ENCODE measurements at regions not wholly inside any gene's neighbourhood (a gene's known extent, or its start where the extent isn't known, plus 50 kb on each side); places are given as distances from the start of the nearest gene placed in this dataset.

GRCh38 chr11:91209751-91210150 is 986.9 kb upstream of the CHORDC1 start:
- DNase-seq: peak; percentile 42

GRCh38 chr11:91209306-91209705 is 986.5 kb upstream of the CHORDC1 start:
- no peak for DNase-seq

- peak; percentile 65 for DNase-seq
Observed at GRCh38 chr11:91199866-91200265, 977.0 kb upstream of the CHORDC1 start.

- peak; percentile 14 for DNase-seq
Observed at GRCh38 chr11:91194546-91194945, 971.7 kb upstream of the CHORDC1 start.

GRCh38 chr11:91188484-91188883 is 965.6 kb upstream of the CHORDC1 start:
- DNase-seq: no peak

GRCh38 chr11:91187314-91187713 is 964.5 kb upstream of the CHORDC1 start:
- DNase-seq: peak; percentile 70

- peak; percentile 12 for DNase-seq
Observed at GRCh38 chr11:91178366-91178765, 955.5 kb upstream of the CHORDC1 start.

GRCh38 chr11:91174734-91175133 is 951.9 kb upstream of the CHORDC1 start:
- DNase-seq: no peak

- no peak for DNase-seq
Observed at GRCh38 chr11:91174193-91174592, 951.3 kb upstream of the CHORDC1 start.

- peak; percentile 41 for DNase-seq
Observed at GRCh38 chr11:91173701-91174100, 950.9 kb upstream of the CHORDC1 start.

- DNase-seq: no peak
Observed at GRCh38 chr11:91170711-91171110, 947.9 kb upstream of the CHORDC1 start.

GRCh38 chr11:91164452-91164822 is 941.6 kb upstream of the CHORDC1 start:
- peak; percentile 21 for DNase-seq

- DNase-seq: peak; percentile 97
Observed at GRCh38 chr11:91163619-91164451, 941.0 kb upstream of the CHORDC1 start.

GRCh38 chr11:91160661-91161060 is 937.8 kb upstream of the CHORDC1 start:
- no peak for DNase-seq

GRCh38 chr11:91158891-91159537 is 936.2 kb upstream of the CHORDC1 start:
- DNase-seq: peak; percentile 63

GRCh38 chr11:91158297-91158696 is 935.4 kb upstream of the CHORDC1 start:
- no peak for DNase-seq

GRCh38 chr11:91156041-91156440 is 933.2 kb upstream of the CHORDC1 start:
- DNase-seq: peak; percentile 14

- no peak for DNase-seq
Observed at GRCh38 chr11:91147885-91148284, 925.0 kb upstream of the CHORDC1 start.

GRCh38 chr11:91141655-91142054 is 918.8 kb upstream of the CHORDC1 start:
- DNase-seq: no peak

- DNase-seq: peak; percentile 4
Observed at GRCh38 chr11:91136631-91137030, 913.8 kb upstream of the CHORDC1 start.

GRCh38 chr11:91133361-91133760 is 910.5 kb upstream of the CHORDC1 start:
- DNase-seq: peak; percentile 77

GRCh38 chr11:91129596-91129995 is 906.7 kb upstream of the CHORDC1 start:
- DNase-seq: peak; percentile 51

- no peak for DNase-seq
Observed at GRCh38 chr11:91124363-91124762, 901.5 kb upstream of the CHORDC1 start.

- peak; percentile 27 for DNase-seq
Observed at GRCh38 chr11:91115116-91115515, 892.3 kb upstream of the CHORDC1 start.

Data from fibroblast of skin of abdomen (primary cell).